WERI-Rb-1 (cell line): ENCODE measurements at regions not wholly inside any gene's neighbourhood (a gene's known extent, or its start where the extent isn't known, plus 50 kb on each side); places are given as distances from the start of the nearest gene placed in this dataset.
"Not testable (repeated sequence)": the region's sequence is repeated elsewhere in the genome, so short reads cannot be mapped to it uniquely, and the experiment has no call there.

Experiments
- DNase-seq: peaks from one replicate; pipeline ENCODE4 v3.0.0-alpha.2; 2020
- H3K27ac ChIP-seq: fragments of 250-450 bp; sonication (Bioruptor Pico); 2 replicates; pipeline ENCODE4 v1.5.1; 2020; ENCODE audit warnings: mild to moderate bottlenecking, moderate library complexity
- H3K27me3 ChIP-seq: fragments of 250-450 bp; sonication (Bioruptor Pico); 2 replicates; pipeline ENCODE4 v1.5.1; 2021; ENCODE audit warnings: mild to moderate bottlenecking, low read depth, moderate library complexity; ENCODE audit not compliant: insufficient read depth, severe bottlenecking
- H3K36me3 ChIP-seq: fragments of 250-450 bp; sonication (Bioruptor Pico); 2 replicates; pipeline ENCODE4 v1.5.1; 2020; ENCODE audit warnings: mild to moderate bottlenecking, moderate library complexity
- H3K4me3 ChIP-seq: 2 replicates; pipeline ENCODE4 v1.5.1; 2011; ENCODE audit warnings: low read depth, mild to moderate bottlenecking, control low read depth, low read length
- H3K9me3 ChIP-seq: fragments of 250-450 bp; sonication (Bioruptor Pico); 2 replicates; pipeline ENCODE4 v1.5.1; 2021; ENCODE audit warnings: mild to moderate bottlenecking, moderate library complexity; ENCODE audit not compliant: severe bottlenecking
- CTCF ChIP-seq: IDR thresholded peaks from 2 replicates; pipeline ENCODE4 v1.5.1; 2011; ENCODE audit warnings: low read depth, mild to moderate bottlenecking, control low read depth, inconsistent platforms, low read length

- H3K9me3 ChIP-seq: peaks cover 3% of the 10 kb centered on the region
- peaks cover 3% of the 10 kb centered on the region for H3K27me3 ChIP-seq
Measured at GRCh38 chr15:26037369-26037768, 174.2 kb upstream of the ATP10A start.

DNA sequence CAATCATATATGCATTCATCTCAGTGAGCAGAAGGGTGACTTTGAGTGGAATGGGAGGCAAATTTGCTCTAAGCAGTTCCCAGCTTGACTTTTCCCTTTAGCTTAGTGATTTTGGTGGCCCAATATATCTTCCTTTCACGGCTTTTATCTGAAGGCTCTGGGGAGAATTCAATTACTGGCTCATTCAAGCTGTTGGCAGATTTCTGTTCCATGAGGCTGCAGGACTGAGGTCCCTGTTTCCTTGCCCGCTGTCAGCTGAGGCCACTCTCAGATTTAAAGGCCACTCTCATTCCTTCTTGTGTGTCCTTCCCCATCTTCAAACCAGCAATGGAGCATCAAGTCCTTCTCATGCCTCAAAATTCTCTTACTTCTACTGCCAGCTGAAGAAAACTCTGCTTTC, 170.4 kb upstream of the ATP10A start:
- H3K36me3 ChIP-seq: no peaks in the 10 kb centered on the region
- no peaks in the 10 kb centered on the region for H3K9me3 ChIP-seq
- no peak overlapping the region for H3K27ac ChIP-seq
- no peak for DNase-seq
- no peak for TF ChIP-seq CTCF
- H3K4me3 ChIP-seq: no peak overlapping the region
- H3K27me3 ChIP-seq: no peaks in the 10 kb centered on the region

More at GRCh38 chr15:26037369-26037768, 174.2 kb upstream of the ATP10A start:
- no peak overlapping the region for H3K27ac ChIP-seq
- no peaks in the 10 kb centered on the region for H3K36me3 ChIP-seq
- DNase-seq: no peak
- H3K4me3 ChIP-seq: no peak overlapping the region
- no peak for TF ChIP-seq CTCF

DNA sequence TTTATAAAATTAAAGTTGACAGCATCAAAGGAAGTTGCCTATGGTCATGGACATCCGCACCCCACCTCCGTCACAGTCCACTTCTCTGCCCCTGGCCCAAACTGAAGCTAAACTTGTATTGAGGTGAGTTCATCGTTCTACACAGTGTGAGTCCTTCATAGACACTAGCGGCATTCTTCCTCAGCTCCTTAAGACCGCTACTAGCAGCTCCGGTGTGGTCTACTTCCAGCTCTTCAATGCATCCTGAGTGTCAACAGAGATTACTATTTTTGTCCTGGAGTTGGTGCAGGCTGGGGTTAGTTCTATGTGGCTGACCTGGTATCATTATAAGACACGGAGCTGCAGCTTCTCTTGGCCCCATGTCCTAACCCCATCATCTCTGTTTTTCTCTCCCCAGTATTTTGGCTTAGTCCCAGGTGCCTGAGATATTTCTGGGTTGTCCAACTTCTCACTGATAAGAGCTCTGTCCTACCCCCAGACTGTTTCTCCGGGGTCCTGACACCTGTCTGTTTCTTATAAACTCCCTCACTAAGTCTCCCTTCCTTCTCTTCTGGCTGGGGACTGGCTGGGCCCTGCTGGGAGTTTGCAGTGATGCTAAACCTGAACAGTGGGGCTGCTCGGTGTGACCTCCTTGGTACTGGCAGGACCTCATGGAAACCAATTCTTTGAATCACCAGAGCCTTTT, 169.2 kb upstream of the ATP10A start:
- no peaks in the 10 kb centered on the region for H3K27me3 ChIP-seq
- no peaks in the 10 kb centered on the region for H3K9me3 ChIP-seq
- no peak for TF ChIP-seq CTCF
- no peak overlapping the region for H3K4me3 ChIP-seq
- no peak for DNase-seq
- no peak overlapping the region for H3K27ac ChIP-seq
- no peaks in the 10 kb centered on the region for H3K36me3 ChIP-seq

DNA sequence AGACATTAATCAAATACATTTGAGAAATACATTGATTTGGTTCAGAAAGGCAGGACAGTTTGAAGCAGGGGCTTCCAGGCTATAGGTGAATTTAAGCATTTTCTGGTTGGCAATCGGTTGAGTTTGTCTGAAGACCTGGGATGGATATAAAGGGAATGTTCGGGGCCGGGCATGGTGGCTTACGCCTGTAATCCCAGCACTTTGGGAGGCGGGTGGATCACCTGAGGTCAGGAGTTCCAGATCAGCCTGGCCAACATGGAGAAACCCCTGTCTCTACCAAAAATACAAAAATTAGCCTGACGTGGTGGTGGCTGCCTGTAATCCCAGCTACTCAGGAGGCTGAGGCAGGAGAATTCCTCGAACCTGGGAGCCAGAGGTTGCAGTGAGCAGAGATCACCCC, 166.5 kb upstream of the ATP10A start:
- H3K36me3 ChIP-seq, H3K27ac ChIP-seq, DNase-seq, H3K27me3 ChIP-seq, H3K4me3 ChIP-seq, H3K9me3 ChIP-seq: not testable (repeated sequence)

GRCh38 chr15:26029146-26029545, 166.0 kb upstream of the ATP10A start:
- H3K9me3 ChIP-seq: no peaks in the 10 kb centered on the region
- DNase-seq: no peak
- TF ChIP-seq CTCF: no peak
- no peaks in the 10 kb centered on the region for H3K27me3 ChIP-seq
- H3K36me3 ChIP-seq: no peaks in the 10 kb centered on the region
- H3K4me3 ChIP-seq: no peak overlapping the region
- no peak overlapping the region for H3K27ac ChIP-seq

DNA sequence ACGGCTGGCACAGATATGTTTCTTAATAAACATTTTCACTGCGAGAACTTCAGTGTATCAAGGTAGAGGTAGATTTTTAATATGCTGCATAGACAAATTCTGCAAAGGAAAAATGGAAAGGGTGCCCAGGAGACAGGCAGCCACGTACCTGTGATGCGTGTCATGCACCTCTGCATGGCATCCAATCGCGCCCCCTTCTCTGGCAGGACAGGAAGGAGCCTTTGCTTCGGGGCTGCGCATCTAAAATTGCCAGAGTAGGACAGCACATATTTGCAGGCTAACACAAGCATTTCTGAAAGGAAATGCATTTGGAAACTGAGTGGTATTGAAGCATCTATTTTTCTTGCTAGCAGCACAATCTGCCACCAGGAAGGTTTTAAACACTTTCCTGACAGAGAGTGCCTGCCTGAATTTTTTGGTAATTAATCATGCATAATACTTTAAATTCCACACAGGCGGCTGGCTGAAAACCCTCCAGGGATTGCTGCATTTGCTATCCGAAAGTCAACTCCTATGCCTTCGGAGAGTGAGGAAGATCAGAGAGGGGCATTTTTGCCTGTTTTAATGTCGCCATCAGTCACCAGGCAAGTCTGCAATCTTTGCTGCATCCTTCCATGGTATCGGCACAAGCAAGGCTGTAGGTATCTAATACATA, 165.1 kb upstream of the ATP10A start:
- Histone ChIP-seq H3K9me3 (no peaks in the 10 kb centered on the region), H3K36me3 (no peaks in the 10 kb centered on the region), H3K27ac (no peak overlapping the region), H3K4me3 (no peak overlapping the region), H3K27me3 (no peaks in the 10 kb centered on the region)
- DNase-seq: no peak
- TF ChIP-seq CTCF: no peak

- not testable (repeated sequence) for H3K27ac ChIP-seq, H3K4me3 ChIP-seq, H3K9me3 ChIP-seq, H3K36me3 ChIP-seq, DNase-seq, H3K27me3 ChIP-seq
Measured at GRCh38 chr15:26026671-26027070, 163.5 kb upstream of the ATP10A start.
